Glomerular visceral epithelial cell (primary cell): ENCODE measurements at regions not wholly inside any gene's neighbourhood (a gene's known extent, or its start where the extent isn't known, plus 50 kb on each side); places are given as distances from the start of the nearest gene placed in this dataset.

ENCODE experiments used
- DNase-seq: peaks from one replicate; pipeline ENCODE4 v3.0.0-alpha.2; 2016; ENCODE audit errors: extremely low spot score

DNA sequence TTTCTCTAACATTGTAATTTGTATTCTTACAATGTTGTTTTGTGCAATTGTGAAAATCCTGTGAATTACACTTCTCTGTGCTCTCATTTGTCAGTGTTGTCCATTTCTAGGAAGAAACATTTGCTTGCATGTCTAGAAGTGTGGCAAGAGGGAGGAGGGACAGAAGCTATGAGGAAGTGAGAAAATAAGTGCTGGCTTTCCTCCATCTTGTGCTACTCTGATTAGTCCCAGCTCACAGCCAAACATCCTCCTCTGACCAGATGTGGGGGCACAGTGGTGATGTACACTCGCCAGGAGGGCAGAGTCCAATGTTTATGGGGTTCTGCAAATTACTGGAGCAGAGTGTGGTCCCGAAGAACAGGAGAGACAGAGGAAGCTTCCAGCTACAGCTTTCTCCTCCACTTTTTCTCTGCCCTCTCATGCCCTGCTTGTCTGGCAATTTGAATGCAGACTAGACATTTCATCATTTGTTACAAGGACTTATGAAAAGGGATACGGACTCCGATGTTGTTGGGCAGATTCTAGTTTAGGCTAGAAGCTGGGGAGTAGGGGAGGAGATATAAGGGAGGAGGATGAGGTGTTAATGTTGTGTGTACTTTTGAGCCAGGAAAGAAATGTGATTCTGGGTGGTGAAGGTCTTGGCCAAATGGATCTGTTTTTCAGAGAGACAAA lies 131.0 kb upstream of the C1GALT1 start:
- no peak for DNase-seq

DNA sequence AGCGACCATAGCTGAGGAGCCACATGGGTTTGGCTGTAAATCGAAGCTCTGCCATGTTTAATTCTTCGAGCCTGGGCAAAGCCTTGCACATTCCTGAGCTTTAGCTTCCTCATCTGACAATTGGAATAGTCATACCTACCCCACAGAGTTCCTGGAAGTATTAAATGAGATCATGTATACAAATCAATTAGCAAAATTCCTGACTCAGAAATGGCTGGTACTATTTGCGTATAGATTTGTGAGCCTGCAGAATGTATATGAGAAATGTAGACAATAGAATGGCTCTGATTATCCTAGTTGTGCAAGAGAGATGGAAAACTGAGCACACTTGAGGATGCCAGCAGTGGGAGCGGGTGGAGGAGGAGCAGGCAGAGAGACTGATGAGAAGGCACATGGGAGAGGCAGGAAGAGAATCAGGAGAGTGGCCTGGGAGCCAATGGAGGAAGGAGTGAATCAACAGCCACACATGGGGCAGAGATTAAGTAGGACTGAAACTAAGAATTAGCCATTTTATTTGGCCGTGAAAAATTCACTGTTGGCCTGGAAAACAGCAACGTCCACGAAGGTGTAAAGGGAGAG lies 128.0 kb upstream of the C1GALT1 start:
- DNase-seq, result no peak

DNA sequence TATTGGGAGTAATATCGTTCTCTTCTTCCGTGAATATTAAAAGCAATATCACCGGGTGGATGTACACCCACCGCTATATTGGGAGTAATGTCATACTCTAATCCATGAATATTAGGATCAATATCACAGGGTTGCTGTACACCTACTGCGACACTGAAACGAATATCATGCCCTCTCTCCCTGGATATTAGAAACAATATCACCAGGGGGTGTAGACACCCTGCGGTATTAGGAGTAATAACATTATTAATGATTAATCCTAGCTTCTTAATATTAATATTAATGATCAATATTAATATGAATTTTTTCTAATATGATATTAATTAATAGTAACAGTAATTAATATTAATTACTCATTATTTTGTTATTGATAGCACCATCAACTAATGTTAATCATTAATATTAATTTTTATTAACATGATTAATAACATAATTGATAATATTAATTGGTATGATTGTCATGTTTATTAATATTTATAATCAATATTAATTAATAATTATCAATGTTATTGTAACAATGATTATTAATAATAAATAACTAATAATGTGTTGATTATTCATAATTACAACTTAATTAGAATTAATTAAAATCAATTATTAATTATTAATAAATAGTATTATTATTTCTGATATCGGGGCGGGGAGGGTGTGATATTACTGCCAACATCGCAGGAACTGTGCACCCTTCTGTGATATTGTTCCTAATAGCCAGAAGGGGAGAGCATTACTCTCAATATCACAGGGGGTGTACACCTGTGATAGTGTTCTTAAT lies 121.3 kb upstream of the C1GALT1 start:
- no peak for DNase-seq

DNA sequence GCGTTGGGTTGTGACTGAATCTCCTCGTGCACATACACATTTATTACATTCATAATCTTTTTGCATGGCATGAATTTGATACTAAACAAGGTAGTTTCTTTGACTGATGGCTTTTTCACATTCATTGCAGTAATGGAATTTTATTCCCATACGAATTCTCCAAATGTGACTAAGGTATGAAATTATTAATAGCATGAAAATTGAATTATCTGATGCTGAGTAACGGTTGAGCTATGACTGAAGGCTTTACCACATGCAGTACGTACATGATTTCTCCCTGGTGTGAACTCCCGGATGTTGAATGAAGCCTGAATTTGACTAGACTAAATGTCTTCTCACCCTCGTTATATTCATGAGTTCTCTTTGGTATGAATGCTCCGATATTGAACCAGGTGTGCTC lies 104.4 kb upstream of the C1GALT1 start:
- no peak for DNase-seq

DNA sequence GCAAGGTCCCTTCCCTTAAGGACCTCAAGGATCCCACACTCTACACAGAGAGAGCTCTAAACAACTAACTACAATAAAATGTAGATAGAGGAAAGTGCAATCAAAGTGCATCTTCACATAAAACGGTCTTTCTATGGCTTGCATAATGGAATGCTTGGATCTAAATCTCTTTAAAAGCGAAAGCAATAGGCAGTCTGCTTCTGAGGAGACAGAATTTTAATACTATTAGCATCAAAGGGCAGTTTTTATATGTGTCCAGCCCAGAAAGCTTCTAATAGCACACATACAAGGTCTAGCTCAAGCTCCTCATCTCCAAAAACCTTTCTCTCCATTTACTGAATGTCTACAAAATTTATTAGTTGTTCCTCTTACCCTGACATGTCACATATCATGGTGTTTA lies 101.5 kb upstream of the C1GALT1 start:
- DNase-seq, result no peak

DNA sequence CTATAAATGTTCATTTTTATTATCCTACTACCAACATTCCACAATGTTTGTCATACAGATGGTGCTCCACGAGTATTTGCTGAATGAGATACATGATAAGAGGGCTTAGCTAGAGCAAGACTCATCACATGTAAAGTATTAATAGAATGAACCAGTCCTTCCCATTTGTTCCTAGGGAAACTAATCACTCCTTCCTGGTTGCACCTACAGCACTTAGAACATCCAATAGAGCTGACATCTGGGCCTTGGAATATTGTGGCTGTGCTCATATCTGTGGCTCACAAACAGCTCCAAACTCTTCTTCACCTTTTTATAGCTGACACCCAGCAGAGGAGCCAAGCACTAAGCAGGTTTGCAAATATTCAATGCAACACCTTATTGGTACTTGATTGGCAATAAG lies 91.9 kb upstream of the C1GALT1 start:
- no peak for DNase-seq

DNA sequence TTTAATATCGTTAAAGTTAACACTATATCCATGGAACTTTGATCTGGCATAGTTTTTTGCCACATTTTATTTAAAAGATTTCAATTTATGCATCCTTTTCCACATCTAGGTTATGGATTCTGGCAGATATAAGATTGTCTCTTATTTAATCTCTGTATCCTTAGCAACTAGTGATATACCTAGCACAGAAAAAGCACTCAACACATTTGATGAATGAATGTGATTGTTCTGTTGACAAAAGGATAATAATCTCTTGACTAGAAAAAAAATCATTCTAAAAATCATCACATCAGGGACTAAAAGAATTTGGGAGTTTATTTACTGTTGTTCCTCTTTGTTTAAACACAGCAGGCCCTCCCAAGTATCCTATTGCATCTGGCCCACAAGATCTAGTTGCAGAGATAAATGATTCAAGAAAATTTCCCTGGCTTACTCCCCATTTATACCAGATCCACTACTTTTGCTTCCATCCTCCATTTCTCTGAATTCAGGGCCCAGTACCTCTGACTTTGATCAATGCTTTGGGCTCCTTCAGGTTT lies 84.0 kb upstream of the C1GALT1 start:
- no peak for DNase-seq

DNA sequence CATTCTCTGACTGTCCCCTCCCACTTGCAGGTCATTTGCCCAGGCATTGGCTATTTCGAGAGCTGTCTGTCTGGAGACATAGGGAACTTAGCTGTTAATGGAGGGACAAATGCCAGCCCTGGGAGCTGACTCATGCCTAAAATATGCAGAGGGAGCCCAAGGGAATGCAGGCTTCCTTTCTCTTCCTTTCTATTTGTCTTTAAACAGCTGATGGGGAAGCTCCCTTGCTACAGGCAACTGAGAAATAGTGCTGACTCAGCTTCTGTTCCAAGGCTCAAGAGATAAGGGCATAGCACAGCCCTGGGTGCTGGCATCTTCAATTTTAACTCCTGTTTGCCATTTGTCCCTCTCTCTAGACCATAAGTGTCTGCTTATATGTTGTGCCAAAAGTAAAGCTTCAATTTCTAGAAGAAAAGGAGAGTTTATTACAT lies 82.7 kb upstream of the C1GALT1 start:
- peak; percentile 96 for DNase-seq

DNA sequence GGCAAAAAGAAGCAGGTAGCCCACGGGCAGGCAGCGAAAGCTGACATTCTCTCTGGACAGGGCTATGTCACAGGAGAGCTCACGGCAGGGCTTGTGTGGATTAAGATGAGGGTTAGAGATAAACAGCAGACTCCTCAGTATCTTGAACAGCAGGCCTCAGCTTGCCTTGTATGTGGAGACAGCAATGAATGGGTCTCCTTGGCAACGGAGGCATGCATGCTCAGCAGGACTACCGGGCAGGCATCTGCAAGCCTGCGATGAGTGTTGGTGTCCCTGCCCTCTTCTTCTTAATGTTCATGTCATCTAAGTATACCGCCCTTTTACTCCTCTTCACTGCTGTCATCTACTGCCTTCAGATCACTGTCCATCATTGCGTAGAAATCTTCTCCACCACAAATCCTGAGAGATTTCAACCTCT lies 81.9 kb upstream of the C1GALT1 start:
- no peak for DNase-seq

DNA sequence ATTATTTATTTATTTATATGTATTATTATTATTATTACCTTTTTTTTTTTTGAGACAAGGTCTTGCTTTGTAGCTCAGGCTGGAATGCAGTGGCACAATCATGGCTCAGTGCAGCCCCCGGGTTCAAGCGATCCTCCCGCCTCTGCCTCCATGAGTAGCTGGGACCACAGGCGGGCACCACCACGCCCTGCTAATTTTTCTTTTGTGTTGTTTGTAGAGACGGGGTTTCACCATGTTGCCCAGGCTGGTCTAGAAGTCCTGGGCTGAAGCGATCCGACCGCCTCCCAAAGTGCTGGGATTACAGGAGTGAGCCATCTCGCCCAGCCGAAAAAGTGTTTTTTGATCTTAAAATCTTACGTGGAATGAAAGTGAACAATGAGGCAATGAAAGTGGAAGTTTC lies 79.4 kb upstream of the C1GALT1 start:
- no peak for DNase-seq

DNA sequence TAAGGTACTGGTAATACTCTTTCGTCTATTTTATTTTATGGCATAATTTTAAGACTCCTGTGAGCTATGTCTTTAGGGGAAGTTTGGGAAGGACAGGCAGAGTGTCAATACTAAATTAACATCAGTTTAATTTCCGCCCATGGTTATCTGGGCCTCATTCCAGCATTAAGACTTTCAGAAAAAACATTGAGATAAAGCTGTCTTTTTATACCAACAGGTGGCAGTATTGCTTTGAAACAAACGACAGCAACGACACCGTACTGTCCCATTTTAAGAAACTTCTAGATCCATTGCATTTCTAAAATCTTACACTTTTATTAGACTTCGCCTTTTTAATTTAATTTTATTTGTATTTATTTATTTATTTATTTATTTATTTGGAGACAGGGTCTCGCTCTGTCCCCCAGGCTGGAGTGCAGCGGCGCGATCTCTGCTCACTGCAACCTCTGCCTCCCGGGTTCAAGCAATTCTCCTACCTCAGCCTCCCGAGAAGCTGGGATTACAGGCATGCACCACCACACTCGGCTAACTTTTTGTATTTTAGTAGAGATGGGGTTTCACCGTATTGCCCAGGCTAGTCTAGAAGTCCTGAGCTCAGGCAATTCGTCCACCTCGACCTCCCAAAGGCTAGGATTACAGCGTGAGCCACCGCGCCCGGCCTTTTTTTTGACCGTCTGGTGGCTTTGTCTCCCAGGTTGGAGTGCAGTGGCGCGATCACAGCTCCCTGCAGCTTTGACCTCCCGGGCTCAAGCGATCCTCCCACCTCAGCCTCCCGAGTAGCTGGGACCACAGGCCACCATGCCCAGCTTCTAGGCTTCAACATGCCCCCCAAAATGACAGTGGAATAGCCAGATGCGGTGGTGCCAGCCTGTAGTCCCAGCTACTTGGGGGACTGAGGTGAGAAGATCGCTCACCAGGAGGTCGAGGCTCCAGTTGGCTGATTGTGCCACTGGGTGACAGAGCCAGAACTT lies 78.7 kb upstream of the C1GALT1 start:
- DNase-seq, result peak; percentile 51

DNA sequence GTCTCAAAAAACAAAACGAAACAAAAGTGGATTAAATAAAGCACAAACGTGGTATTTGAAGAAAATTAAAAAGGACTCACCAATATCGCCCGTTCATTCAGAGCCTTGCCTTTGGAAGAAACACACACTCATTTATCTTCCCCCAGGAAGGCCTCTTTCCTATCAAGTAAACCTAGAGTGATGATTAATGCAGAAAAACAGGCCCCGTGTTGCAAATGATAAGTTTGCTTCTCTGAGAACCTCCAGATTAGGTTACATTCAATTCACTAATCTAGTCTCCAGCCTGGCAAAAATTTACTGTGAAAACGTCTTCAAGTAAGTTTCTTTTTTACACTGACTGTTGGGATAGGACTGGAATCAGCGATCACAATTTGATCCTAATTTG lies 78.0 kb upstream of the C1GALT1 start:
- DNase-seq, result no peak

DNA sequence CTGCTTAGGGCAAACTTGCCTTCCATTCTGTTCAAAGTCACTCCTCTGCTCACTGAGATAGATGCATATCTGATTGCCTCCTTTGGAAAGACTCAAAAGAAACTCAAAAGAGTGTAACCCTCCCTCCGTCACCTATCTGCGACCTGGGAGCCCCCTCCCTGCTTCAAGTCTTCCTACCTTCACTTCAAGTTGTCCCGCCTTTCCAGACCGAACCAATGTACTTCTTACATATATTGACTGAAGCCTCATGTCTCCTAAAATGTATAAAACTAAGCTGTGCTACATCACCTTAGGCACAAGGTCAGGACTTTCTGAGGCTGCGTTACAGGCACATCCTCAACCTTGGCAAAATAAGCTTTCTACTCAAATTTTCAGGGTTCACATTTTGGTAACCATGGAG lies 77.4 kb upstream of the C1GALT1 start:
- DNase-seq, result no peak

DNA sequence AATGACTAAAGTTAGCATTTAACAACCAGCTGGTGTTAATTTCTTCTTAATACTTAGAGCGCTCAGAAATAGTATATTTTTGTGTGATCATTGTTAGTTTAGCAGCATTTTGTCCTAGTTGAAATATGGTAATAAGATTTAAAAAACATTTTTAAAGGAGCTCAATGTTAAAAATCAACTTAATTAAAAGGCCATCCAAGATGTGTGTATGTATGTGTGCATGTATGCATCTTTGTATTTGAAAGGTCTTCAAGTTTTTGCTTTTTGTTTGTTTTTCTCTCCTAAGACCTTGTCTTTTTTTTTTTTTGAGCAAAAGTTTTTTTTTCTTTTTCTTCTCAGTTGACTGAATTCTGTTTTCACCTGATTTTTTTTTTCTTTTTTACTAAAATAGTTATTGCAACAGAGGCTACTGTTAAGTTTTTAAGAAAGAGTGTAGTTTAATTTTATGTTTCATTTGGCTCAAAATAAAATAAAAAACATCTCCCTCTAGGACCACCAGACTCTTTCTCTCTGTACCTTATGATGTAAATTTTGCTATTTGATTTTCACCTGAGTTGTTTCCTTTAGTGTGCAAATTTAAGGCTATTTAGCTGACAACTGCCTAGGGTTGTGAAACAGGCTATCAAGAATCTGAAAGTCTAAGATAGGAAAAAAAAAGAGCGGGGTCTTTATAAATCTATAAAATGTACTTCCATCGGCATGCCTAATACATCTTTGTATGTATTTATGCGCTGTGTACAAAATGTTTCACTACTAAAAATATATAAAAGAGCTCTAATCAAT lies 76.4 kb upstream of the C1GALT1 start:
- DNase-seq, result no peak

DNA sequence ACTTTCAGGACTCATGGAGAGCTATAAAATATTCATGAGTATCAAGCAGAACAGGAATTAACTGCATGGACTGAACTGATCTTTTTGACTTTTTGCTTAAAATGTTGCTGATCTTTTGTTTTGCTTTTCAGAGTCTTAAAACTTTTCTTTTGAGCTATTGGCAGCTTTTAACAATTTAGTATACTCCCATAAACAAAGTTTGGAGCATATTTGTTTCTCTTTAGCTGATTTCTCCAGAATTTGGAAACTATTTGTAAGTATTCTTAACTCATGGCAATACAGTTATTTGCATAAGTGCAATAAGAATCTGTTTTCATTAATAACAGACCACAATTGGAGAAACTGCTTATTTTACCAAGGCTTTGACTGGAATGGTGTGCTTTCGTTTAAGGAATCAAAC lies 73.4 kb upstream of the C1GALT1 start:
- DNase-seq, result no peak

DNA sequence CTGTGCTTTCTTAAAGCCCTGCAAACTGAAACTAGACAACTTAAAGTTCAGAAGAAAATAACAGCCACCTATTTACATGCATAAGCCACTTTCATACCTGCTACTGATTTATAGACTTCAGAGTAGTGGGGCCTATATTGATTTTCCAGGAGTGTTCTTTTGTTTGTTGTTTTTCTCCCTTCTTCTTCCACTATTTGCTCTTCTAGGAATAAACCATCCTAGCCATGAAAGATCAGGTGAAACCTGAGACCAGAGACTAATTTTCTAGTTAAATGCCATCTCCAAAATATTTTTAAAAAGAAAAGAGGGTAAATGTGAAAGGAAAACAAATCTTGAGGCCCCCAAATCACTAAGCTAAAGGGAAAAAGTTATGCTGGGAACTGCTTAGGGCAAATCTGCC lies 72.4 kb upstream of the C1GALT1 start:
- DNase-seq, result no peak

DNA sequence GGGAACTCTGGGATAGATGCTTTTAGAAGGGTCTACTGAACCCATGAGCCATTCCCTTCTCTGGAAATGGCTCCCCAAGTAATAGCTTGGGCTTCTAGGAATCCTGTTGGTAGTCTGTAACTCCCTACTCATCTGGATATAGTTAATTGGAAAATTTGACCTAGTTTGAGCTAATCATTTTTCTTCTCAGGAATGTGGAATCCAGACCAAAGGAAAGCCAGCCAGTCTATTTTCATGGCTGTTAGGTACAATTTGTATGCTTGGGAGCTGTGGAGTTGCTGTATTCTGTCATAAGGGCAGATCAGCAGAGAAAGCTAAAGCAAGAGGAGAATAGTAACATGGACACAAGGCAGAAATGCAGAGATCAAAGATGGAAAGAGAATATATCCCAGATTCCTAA lies 71.6 kb upstream of the C1GALT1 start:
- DNase-seq, result no peak

DNA sequence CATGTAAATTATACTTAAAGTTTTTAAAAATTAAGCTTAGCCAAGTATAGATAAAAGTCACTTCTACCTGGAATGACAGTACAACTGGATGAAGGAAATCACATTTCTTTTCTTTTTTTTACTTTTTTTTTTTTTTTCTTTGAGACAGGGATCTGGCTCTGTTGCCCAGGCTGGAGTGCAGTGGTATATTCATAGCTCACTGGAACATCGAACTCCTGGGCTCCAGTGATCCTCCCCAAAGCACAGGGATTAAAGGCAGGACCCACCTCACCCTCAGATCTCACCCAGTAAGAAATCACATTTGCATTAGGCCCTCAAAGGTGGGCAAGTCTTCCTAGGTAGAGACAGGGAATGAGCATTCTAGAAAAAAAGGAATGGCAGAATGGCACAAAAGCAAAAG lies 69.5 kb upstream of the C1GALT1 start:
- DNase-seq, result no peak

DNA sequence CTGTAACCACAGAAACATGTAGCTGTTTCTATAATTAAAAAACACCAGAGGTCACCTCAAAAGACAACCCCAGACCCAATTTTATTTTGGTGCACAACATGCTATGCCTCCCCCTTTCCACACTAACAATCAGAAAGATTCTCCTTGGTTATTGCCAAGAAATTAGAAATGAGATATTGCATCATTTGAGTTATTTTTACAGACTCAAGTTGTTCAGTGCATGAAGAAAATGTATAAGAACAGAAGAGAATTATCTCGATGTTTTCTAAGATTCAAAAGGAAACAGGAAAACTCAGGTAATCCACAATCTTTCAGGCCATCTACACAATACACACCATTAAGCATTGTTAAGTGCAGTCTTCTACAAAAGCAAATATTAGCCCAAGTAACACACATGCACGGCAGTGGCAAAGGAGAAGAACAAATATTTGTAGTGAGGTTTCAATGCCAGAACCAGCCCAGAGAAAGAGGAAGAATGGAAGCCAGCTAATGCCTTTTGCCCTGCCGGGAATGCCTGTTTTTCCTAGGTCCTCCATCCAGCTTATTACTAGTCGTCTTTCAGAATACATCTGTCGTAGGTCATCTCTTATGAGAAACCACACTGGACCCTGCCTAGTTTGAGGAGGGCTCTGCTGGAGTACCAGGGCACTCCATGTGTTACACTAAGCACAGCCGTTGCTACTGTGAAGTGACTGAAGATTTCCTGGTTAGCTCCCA lies 67.6 kb upstream of the C1GALT1 start:
- DNase-seq, result no peak

DNA sequence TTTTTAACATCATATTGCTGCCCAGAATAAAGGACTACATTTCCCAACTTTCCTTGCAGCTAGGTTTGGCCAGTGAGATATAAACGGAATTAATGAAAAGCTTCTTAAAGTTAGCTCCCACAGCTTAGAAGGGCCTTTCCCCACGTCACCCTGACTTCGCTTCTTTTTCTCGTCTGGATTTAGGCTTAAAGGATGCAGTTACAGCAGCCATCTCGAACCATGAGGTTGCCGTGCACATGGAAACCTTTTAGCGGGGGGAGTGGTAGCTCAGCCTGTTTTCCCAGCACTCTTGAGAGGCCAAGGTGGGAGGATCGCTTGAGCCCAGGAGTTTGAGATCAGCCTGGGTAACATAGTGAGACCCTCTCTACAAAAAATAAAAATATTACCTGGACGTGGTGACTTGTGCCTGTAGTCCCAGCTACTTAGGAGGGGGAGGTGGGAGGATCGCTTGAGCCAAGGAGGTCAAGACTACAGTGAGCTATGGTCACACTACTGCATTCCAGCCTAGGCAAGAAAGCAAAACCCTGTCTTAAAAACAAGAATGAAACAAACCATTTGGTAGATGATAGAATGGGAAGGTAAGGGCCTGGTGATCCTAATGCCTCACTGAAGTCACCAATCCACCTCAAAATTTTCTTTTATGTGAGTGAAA lies 64.3 kb upstream of the C1GALT1 start:
- no peak for DNase-seq
